ENCODE measurements at regions not wholly inside any gene's neighbourhood (a gene's known extent, or its start where the extent isn't known, plus 50 kb on each side); places are given as distances from the start of the nearest gene placed in this dataset.
A peak's percentile ranks its signal among the peaks of the same experiment; 100 is the strongest.

DNA sequence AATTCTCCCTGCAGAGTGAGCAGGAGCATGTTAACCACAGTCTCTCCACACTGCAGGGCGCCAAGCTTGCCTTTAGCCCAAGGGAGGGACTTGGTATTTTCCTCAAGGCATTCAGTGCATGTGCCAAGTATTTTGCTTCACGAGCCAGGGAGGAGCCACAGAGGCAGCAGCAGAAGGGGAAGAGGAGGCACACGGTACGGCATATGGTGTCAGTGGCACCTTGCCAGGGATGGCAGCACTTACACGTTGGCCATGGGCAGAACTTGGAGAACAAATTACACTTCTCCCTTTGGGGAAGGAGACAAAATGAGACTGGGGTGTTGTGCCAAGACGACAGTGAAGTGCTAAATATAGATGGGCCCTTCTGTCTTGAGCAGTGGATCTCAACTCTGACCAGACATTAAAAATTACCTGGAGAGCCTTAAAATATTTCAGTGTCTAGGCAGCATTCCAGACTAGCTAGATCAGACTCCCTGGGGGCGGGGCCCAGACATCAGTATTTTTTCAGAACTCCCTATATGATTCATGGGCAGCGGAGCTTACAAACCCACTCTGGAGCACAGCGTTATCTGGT lies 155.8 kb downstream of the DRD1 start:
- Histone ChIP-seq H3K27me3 (ENCODE audit: control insufficient read depth, insufficient read depth, low read length) (no peaks in the 10 kb centered on the region), H3K4me3 (ENCODE audit: low read depth, low read length) (no peak overlapping the region), H3K36me3 (ENCODE audit: control insufficient read depth, insufficient read depth, low read length) (no peaks in the 10 kb centered on the region)
- no peak for FAIRE-seq
- TF ChIP-seq, protein P1, sequence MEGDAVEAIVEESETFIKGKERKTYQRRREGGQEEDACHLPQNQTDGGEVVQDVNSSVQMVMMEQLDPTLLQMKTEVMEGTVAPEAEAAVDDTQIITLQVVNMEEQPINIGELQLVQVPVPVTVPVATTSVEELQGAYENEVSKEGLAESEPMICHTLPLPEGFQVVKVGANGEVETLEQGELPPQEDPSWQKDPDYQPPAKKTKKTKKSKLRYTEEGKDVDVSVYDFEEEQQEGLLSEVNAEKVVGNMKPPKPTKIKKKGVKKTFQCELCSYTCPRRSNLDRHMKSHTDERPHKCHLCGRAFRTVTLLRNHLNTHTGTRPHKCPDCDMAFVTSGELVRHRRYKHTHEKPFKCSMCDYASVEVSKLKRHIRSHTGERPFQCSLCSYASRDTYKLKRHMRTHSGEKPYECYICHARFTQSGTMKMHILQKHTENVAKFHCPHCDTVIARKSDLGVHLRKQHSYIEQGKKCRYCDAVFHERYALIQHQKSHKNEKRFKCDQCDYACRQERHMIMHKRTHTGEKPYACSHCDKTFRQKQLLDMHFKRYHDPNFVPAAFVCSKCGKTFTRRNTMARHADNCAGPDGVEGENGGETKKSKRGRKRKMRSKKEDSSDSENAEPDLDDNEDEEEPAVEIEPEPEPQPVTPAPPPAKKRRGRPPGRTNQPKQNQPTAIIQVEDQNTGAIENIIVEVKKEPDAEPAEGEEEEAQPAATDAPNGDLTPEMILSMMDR (IDR thresholded peaks at IDR 0.05; ENCODE audit: insufficient read depth, low read length, severe bottlenecking): no peak
- DNase-seq (ENCODE audit: low read depth): peak; percentile 87

DNA sequence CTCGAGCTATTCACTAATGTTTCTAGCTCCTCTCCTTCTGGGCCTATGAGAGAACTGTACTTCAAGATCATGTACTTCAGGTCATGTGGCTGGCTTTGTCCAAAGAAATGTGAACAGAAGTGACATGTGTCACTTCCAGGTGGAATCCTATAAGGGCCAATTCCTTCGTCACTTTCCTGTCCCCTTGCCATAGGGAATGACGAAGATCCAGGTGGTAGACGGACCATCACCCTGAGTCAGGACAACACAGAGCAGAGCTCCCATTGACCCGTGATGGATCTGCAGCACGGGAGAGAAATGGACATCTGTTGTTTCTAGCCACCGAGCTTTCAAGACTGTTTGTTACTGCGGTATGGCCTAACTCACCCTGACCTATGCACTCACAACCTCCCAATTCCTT lies 157.0 kb downstream of the DRD1 start:
- FAIRE-seq: no peak
- TF ChIP-seq, protein P1 (IDR thresholded peaks at IDR 0.05; ENCODE audit: insufficient read depth, low read length, severe bottlenecking): no peak
- Histone ChIP-seq H3K36me3 (ENCODE audit: control insufficient read depth, insufficient read depth, low read length) (no peaks in the 10 kb centered on the region), H3K4me3 (ENCODE audit: low read depth, low read length) (no peak overlapping the region), H3K27me3 (ENCODE audit: control insufficient read depth, insufficient read depth, low read length) (no peaks in the 10 kb centered on the region)
- DNase-seq (ENCODE audit: low read depth): no peak

DNA sequence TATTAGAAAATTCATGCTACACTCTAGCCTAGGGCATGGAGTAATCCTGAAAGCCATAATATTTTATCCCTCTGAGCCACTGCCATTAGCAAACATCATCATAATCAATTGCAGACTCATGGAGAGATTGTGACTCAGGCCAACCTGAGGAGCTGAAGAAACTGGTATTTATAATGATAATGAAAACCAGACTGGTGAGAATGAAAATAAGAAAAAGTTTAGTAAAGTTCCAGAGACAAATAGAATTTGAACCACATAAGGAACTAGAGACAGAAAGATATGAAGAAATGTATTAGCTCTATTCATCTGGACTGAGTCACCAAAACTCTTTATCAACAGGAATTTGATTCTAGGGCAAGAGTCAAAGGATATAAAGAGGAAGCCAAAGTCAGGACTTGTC lies 158.7 kb downstream of the DRD1 start:
- TF ChIP-seq, protein P1 (IDR thresholded peaks at IDR 0.05; ENCODE audit: insufficient read depth, low read length, severe bottlenecking): no peak
- peak; percentile 71 for DNase-seq (ENCODE audit: low read depth)
- FAIRE-seq: no peak
- Histone ChIP-seq H3K4me3 (ENCODE audit: low read depth, low read length) (no peak overlapping the region), H3K27me3 (ENCODE audit: control insufficient read depth, insufficient read depth, low read length) (no peaks in the 10 kb centered on the region), H3K36me3 (ENCODE audit: control insufficient read depth, insufficient read depth, low read length) (no peaks in the 10 kb centered on the region)

GRCh38 chr5:175284806-175285205 lies 159.2 kb downstream of the DRD1 start:
- H3K36me3 ChIP-seq (ENCODE audit: control insufficient read depth, insufficient read depth, low read length): no peaks in the 10 kb centered on the region
- no peaks in the 10 kb centered on the region for H3K27me3 ChIP-seq (ENCODE audit: control insufficient read depth, insufficient read depth, low read length)
- H3K4me3 ChIP-seq (ENCODE audit: low read depth, low read length): no peak overlapping the region
- TF ChIP-seq, protein P1 (IDR thresholded peaks at IDR 0.05; ENCODE audit: insufficient read depth, low read length, severe bottlenecking): no peak
- FAIRE-seq: no peak
- peak; percentile 26 for DNase-seq (ENCODE audit: low read depth)

GRCh38 chr5:175282611-175283225 lies 161.3 kb downstream of the DRD1 start:
- Histone ChIP-seq H3K36me3 (ENCODE audit: control insufficient read depth, insufficient read depth, low read length) (no peaks in the 10 kb centered on the region), H3K27me3 (ENCODE audit: control insufficient read depth, insufficient read depth, low read length) (no peaks in the 10 kb centered on the region), H3K4me3 (ENCODE audit: low read depth, low read length) (no peak overlapping the region)
- no peak for FAIRE-seq
- TF ChIP-seq, protein P1 (IDR thresholded peaks at IDR 0.05; ENCODE audit: insufficient read depth, low read length, severe bottlenecking): no peak
- DNase-seq (ENCODE audit: low read depth): peak; percentile 56

DNA sequence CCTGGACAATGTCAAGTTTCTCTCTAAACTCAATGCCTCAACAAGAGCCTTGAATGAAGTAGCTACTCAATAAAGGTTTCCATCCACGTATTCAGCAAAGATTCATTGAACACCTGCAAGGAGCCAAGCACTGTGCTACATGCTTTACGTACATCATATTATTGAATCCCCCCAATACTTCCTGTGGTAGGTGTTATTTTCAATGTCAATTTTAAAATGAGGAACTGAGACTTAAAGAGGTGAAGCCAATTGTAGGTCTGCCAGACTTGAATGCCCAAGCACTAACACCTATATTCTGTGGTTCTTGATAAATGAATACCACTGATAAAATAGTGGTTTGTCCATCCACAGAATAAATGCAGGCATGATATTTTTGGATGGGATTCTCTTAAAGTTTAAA lies 162.3 kb downstream of the DRD1 start:
- TF ChIP-seq, protein P1 (IDR thresholded peaks at IDR 0.05; ENCODE audit: insufficient read depth, low read length, severe bottlenecking): no peak
- Histone ChIP-seq H3K4me3 (ENCODE audit: low read depth, low read length) (no peak overlapping the region), H3K27me3 (ENCODE audit: control insufficient read depth, insufficient read depth, low read length) (no peaks in the 10 kb centered on the region), H3K36me3 (ENCODE audit: control insufficient read depth, insufficient read depth, low read length) (no peaks in the 10 kb centered on the region)
- DNase-seq (ENCODE audit: low read depth): no peak
- FAIRE-seq: no peak
